GM13977 (cell line): ENCODE measurements at regions not wholly inside any gene's neighbourhood (a gene's known extent, or its start where the extent isn't known, plus 50 kb on each side); places are given as distances from the start of the nearest gene placed in this dataset.
"Not testable (repeated sequence)": the region's sequence is repeated elsewhere in the genome, so short reads cannot be mapped to it uniquely, and the experiment has no call there.

Experiments used
- DNase-seq: peaks from one replicate; pipeline ENCODE4 v3.0.0; 2012; ENCODE audit warnings: low spot score
- in situ Hi-C: fragments of 300-500 bp; cut with MboI; formaldehyde crosslinking; loops from one replicate; pipeline ENCODE4 v1.12.0; 2022; ENCODE audit warnings: low sequenced_read_pairs, low pct_unique_long_range_greater_than_20kb, mixed read lengths, inconsistent platforms; ENCODE audit not compliant: unreplicated experiment
- TF ChIP-seq, protein P1 (sequence below): IDR thresholded peaks from 2 replicates; pipeline ENCODE4 v1.5.1; 2012; ENCODE audit warnings: mild to moderate bottlenecking, control low read depth; ENCODE audit not compliant: insufficient read depth; ENCODE audit errors: extremely low read depth, missing control alignments

- TF ChIP-seq, protein P1, sequence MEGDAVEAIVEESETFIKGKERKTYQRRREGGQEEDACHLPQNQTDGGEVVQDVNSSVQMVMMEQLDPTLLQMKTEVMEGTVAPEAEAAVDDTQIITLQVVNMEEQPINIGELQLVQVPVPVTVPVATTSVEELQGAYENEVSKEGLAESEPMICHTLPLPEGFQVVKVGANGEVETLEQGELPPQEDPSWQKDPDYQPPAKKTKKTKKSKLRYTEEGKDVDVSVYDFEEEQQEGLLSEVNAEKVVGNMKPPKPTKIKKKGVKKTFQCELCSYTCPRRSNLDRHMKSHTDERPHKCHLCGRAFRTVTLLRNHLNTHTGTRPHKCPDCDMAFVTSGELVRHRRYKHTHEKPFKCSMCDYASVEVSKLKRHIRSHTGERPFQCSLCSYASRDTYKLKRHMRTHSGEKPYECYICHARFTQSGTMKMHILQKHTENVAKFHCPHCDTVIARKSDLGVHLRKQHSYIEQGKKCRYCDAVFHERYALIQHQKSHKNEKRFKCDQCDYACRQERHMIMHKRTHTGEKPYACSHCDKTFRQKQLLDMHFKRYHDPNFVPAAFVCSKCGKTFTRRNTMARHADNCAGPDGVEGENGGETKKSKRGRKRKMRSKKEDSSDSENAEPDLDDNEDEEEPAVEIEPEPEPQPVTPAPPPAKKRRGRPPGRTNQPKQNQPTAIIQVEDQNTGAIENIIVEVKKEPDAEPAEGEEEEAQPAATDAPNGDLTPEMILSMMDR, result no peak
- DNase-seq, result no peak
- in situ Hi-C loops, result no loop called here
Measured at GRCh38 chr4:64642936-64643335, 233.7 kb upstream of the TECRL start.

DNA sequence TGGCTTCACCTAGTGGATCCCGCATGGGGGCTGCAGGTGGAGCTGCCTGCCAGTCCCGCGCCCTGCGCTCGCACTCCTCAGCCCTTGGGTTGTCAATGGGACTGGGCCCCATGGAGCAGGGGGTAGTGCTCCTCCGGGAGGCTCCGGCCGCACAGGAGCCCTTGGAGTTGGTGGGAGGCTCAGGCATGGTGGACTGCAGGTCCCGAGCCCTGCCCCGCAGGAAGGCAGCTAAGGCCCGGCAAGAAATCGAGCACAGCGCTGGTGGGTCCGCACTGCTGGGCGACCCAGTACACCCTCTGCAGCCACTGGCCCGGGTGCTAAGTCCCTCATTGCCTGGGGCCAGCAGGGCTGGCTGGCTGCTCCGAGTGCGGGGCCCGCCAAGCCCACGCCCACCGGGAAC is 231.2 kb upstream of the TECRL start:
- DNase-seq, in situ Hi-C loops: not testable (repeated sequence)

DNA sequence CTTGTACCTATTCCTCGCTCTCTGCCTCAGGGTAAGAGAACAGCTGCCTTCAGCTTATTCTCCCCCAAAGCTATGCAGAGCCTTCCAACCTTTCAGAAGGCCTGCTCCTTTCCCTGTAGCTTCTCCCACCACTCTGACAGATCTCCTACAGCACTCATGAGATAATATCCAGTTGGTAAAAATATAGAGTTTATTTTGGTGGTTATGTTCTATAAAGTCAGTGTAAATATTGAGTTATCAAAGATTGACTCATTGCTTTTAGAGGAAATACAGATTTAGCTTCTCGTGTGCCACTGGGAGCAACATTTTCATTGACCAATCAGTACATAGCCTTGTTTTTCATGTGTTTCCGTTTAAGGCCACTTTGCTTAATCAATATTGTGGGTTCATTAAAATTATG is 216.2 kb upstream of the TECRL start:
- TF ChIP-seq, protein P1, result no peak
- in situ Hi-C loops, result no loop called here
- DNase-seq, result no peak

- TF ChIP-seq, protein P1, result no peak
- no peak for DNase-seq
- in situ Hi-C loops, result no loop called here
Measured at GRCh38 chr4:64617800-64618199, 208.6 kb upstream of the TECRL start.

GRCh38 chr4:64614276-64614675 is 205.0 kb upstream of the TECRL start:
- in situ Hi-C loops, result no loop called here
- TF ChIP-seq, protein P1, result no peak
- DNase-seq, result no peak

- TF ChIP-seq, protein P1, result no peak
- in situ Hi-C loops, result no loop called here
- no peak for DNase-seq
Measured at GRCh38 chr4:64613046-64613445, 203.8 kb upstream of the TECRL start.

- TF ChIP-seq, protein P1, result no peak
- in situ Hi-C loops, result no loop called here
- no peak for DNase-seq
Measured at GRCh38 chr4:64598066-64598465, 188.8 kb upstream of the TECRL start.
